GM12878 (cell line): ENCODE measurements at regions not wholly inside any gene's neighbourhood (a gene's known extent, or its start where the extent isn't known, plus 50 kb on each side); places are given as distances from the start of the nearest gene placed in this dataset.
"Not testable (repeated sequence)": the region's sequence is repeated elsewhere in the genome, so short reads cannot be mapped to it uniquely, and the experiment has no call there.

ENCODE experiments used
- ATAC-seq: fragments of 200-7000 bp; cut with Tn5 transposase; 3 replicates; pipeline ENCODE4 v1.9.1; 2020; ENCODE audit warnings: mild to moderate bottlenecking, moderate library complexity
- BruUV-seq: library from RNA; stranded (reverse); fragments of 400-500 nt; replicated peaks from 2 replicates; lab custom pipeline; 2021; lab: Mats Ljungman, UMichigan
- CTCF ChIA-PET: fragments of 300-600 bp; sonication (Branson Sonifier 250); formaldehyde crosslinking; extraction: SDS; loops from one replicate; lab custom pipeline; 2021; ENCODE audit warnings: inconsistent platforms; lab: Yijun Ruan, JAX
- POLR2A ChIA-PET: fragments of 350-600 bp; formaldehyde crosslinking; extraction: SDS; loops from one replicate; lab custom pipeline; 2021; ENCODE audit warnings: inconsistent platforms; lab: Charles Lee
- RAD21 ChIA-PET: fragments of 300-600 bp; sonication (Branson Sonifier 250); formaldehyde crosslinking; loops from one replicate; lab custom pipeline; 2023; ENCODE audit warnings: antibody characterized with exemption; ENCODE audit not compliant: unreplicated experiment; lab: Charles Lee
- SMC1A ChIA-PET: fragments of 300-600 bp; sonication (Branson Sonifier 250); formaldehyde crosslinking; loops from one replicate; lab custom pipeline; 2023; ENCODE audit not compliant: unreplicated experiment, uncharacterized antibody; lab: Charles Lee
- DNase-seq: peaks from one replicate; pipeline ENCODE4 v3.0.0-alpha.2; 2011; ENCODE audit warnings: low read depth, low spot score
- FAIRE-seq: peaks from 3 replicates; lab custom pipeline; 2011; peaks lifted over from hg19 to GRCh38; lab: Jason Lieb, UNC
- H2AFZ ChIP-seq: 2 replicates; pipeline ENCODE4 v1.6.0; 2011; ENCODE audit warnings: low read depth, low read length, control low read depth; ENCODE audit not compliant: control insufficient read depth
- H3K27ac ChIP-seq: 2 replicates; pipeline ENCODE4 v1.5.1; 2011; ENCODE audit warnings: control low read depth; ENCODE audit not compliant: control insufficient read depth, insufficient read depth
- H3K27me3 ChIP-seq, 2 experiments: replicated peaks in 1 of 2; 2 replicates each; pipeline versions ENCODE4 v1.6.0 to v1.6.1; 2011; ENCODE audit warnings: low read length in 1 of 2; ENCODE audit not compliant: control insufficient read depth in 2 of 2, insufficient read depth in 2 of 2
- H3K36me3 ChIP-seq, 2 experiments: 2 replicates each; pipeline ENCODE4 v1.5.1; 2011; ENCODE audit warnings: low read length in 1 of 2; ENCODE audit not compliant: control insufficient read depth in 2 of 2, insufficient read depth in 2 of 2
- H3K4me1 ChIP-seq: 2 replicates; pipeline ENCODE4 v1.6.1; 2011; ENCODE audit warnings: mild to moderate bottlenecking, low read length, moderate library complexity, mixed read lengths; ENCODE audit not compliant: control insufficient read depth, insufficient read depth
- H3K4me2 ChIP-seq: 2 replicates; pipeline ENCODE4 v1.6.0; 2011; ENCODE audit warnings: control low read depth; ENCODE audit not compliant: control insufficient read depth, insufficient read depth
- H3K4me3 ChIP-seq: fragments of 200-600 bp; sonication (generic); 2 replicates; pipeline ENCODE4 v1.5.1; 2016
- H3K79me2 ChIP-seq: 2 replicates; pipeline ENCODE4 v1.6.0; 2011; ENCODE audit warnings: low read length; ENCODE audit not compliant: control insufficient read depth, insufficient read depth
- H3K9ac ChIP-seq: 2 replicates; pipeline ENCODE4 v1.8.0; 2011; ENCODE audit warnings: low read length, control low read depth, mixed read lengths; ENCODE audit not compliant: control insufficient read depth, insufficient read depth
- H3K9me3 ChIP-seq: replicated peaks from 3 replicates; pipeline ENCODE4 v1.5.1; 2011; ENCODE audit warnings: mild to moderate bottlenecking, low read length; ENCODE audit not compliant: control insufficient read depth, insufficient read depth
- H4K20me1 ChIP-seq: 2 replicates; pipeline ENCODE4 v1.6.0; 2011; ENCODE audit not compliant: control insufficient read depth, insufficient read depth
- EGR1 ChIP-seq, 2 experiments: IDR thresholded peaks; 1 replicate in 1 of 2; 2 replicates in 1 of 2; pipeline ENCODE4 v1.6.1; 2011 to 2012; ENCODE audit warnings: low read depth in 2 of 2, low read length in 2 of 2, borderline replicate concordance in 1 of 2, mild to moderate bottlenecking in 1 of 2, moderate library complexity in 1 of 2
- NFYA ChIP-seq: IDR thresholded peaks from 2 replicates; pipeline ENCODE4 v1.6.1; 2011; ENCODE audit warnings: low read depth, mild to moderate bottlenecking, low read length, improper control_type of control experiment, borderline replicate concordance
- RAD21 ChIP-seq: IDR thresholded peaks from 2 replicates; pipeline ENCODE4 v1.6.1; 2011; ENCODE audit warnings: mild to moderate bottlenecking, low read depth, low read length, moderate library complexity; ENCODE audit not compliant: insufficient read depth
- RAD51 ChIP-seq: fragments of 450-650 bp; IDR thresholded peaks from 2 replicates; pipeline ENCODE4 v1.6.1; 2016; ENCODE audit warnings: moderate library complexity, mild to moderate bottlenecking, inconsistent platforms
- RCOR1 ChIP-seq: conservative IDR thresholded peaks from 2 replicates; pipeline ENCODE4 v1.6.1; 2012; ENCODE audit warnings: low read depth, low read length, improper control_type of control experiment
- SUZ12 ChIP-seq: fragments of 200-600 bp; sonication (generic); IDR thresholded peaks from one replicate; pipeline ENCODE4 v1.6.1; 2018; ENCODE audit warnings: antibody characterized with exemption, mild to moderate bottlenecking; ENCODE audit not compliant: unreplicated experiment
- ZNF24 ChIP-seq: fragments of 450-650 bp; IDR thresholded peaks from 2 replicates; pipeline ENCODE4 v1.6.1; 2017; ENCODE audit warnings: antibody characterized with exemption, mild to moderate bottlenecking
- WGBS: methylation state at CpG from one replicate; pipeline ENCODE4 v1.1.6; 2016; ENCODE audit warnings: low lambda C conversion rate; ENCODE audit not compliant: insufficient replicate concordance, insufficient coverage; ENCODE audit errors: missing lambda C conversion rate; 5-methylcytosine and 5-hydroxymethylcytosine counted together
- in situ Hi-C: fragments of 300-500 bp; cut with MboI; formaldehyde crosslinking; loops from 9 replicates; pipeline ENCODE4 v1.14.3; 2018; ENCODE audit warnings: mixed read lengths
- intact Hi-C: fragments of 100-400 bp; cut with micrococcal nuclease; formaldehyde crosslinking; loops from one replicate; pipeline ENCODE4 v1.14.2; 2022; ENCODE audit not compliant: unreplicated experiment
- TF ChIP-seq, protein P1 (sequence below): fragments of 450-650 bp; conservative IDR thresholded peaks from 2 replicates; pipeline ENCODE4 v1.6.1; 2017; ENCODE audit warnings: mild to moderate bottlenecking, moderate library complexity
- TF ChIP-seq, protein P2 (sequence below): fragments of 450-650 bp; formaldehyde crosslinking; IDR thresholded peaks from 2 replicates; pipeline ENCODE4 v1.4.0; 2020; ENCODE audit warnings: mild to moderate bottlenecking, moderate library complexity

DNA sequence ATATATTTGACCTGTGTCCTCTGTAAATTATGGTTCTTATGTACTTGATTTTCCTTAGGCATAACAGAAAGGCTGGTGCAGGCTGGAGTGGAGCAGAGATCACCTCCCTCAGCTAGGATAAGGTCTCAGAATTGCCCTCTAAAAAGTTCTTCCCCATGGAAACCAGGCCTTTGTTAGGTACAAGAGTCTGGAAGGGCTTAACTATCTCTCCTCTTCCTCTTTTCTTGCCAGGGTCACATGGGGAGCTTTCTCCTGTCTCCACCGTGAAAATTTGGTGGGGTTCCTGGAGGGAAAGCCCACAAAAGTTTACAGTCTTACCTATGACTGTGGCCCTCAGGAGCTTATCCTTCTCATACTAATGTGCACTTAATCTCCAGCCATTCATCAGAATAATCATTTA is 633.2 kb downstream of the MCTP2 start:
- H2AFZ ChIP-seq = no peak overlapping the region
- H3K4me2 ChIP-seq = no peak overlapping the region
- intact Hi-C loops = no loop called here
- no peak overlapping the region for H3K9ac ChIP-seq
- H3K27me3 ChIP-seq = no peaks in the 10 kb centered on the region
- no peaks in the 10 kb centered on the region for H3K9me3 ChIP-seq
- no peak for ATAC-seq
- no peak for DNase-seq
- H3K4me3 ChIP-seq = no peak overlapping the region
- ChIA-PET CTCF (interaction anchor here (0.6 to 1.2 kb wide), 2 partner anchors 160 to 184 kb away, joined by 3 read pairs; no protein-coding TSS in a partner anchor), RAD21 (no interaction called here), SMC1A (interaction anchor here (1.1 kb wide), 1 partner anchor 16 kb away, joined by 3 read pairs; no protein-coding TSS in a partner anchor), POLR2A (no interaction called here)
- no TSS peak for BruUV-seq
- FAIRE-seq = no peak
- H3K27ac ChIP-seq = no peak overlapping the region
- 0% methylated on average over 1 of the region's 1 CpG for WGBS
- H3K36me3 ChIP-seq = no peaks in the 10 kb centered on the region
- H3K4me1 ChIP-seq = no peaks in the 10 kb centered on the region
- no peaks in the 10 kb centered on the region for H4K20me1 ChIP-seq
- in situ Hi-C loops = no loop called here
- no peaks in the 10 kb centered on the region for H3K79me2 ChIP-seq
- TF ChIP-seq SUZ12 = no peak
- TF ChIP-seq, protein P1, sequence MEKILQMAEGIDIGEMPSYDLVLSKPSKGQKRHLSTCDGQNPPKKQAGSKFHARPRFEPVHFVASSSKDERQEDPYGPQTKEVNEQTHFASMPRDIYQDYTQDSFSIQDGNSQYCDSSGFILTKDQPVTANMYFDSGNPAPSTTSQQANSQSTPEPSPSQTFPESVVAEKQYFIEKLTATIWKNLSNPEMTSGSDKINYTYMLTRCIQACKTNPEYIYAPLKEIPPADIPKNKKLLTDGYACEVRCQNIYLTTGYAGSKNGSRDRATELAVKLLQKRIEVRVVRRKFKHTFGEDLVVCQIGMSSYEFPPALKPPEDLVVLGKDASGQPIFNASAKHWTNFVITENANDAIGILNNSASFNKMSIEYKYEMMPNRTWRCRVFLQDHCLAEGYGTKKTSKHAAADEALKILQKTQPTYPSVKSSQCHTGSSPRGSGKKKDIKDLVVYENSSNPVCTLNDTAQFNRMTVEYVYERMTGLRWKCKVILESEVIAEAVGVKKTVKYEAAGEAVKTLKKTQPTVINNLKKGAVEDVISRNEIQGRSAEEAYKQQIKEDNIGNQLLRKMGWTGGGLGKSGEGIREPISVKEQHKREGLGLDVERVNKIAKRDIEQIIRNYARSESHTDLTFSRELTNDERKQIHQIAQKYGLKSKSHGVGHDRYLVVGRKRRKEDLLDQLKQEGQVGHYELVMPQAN = no peak
- TF ChIP-seq EGR1 (IDR thresholded peaks at IDR 0.05; ENCODE audit: borderline replicate concordance in 1 of 2, low read depth in 2 of 2, low read length in 2 of 2) = no peak
- TF ChIP-seq NFYA = no peak
- TF ChIP-seq RAD51 = no peak
- TF ChIP-seq RAD21 = no peak
- TF ChIP-seq RCOR1 = no peak
- no peak for TF ChIP-seq ZNF24
- TF ChIP-seq, protein P2, sequence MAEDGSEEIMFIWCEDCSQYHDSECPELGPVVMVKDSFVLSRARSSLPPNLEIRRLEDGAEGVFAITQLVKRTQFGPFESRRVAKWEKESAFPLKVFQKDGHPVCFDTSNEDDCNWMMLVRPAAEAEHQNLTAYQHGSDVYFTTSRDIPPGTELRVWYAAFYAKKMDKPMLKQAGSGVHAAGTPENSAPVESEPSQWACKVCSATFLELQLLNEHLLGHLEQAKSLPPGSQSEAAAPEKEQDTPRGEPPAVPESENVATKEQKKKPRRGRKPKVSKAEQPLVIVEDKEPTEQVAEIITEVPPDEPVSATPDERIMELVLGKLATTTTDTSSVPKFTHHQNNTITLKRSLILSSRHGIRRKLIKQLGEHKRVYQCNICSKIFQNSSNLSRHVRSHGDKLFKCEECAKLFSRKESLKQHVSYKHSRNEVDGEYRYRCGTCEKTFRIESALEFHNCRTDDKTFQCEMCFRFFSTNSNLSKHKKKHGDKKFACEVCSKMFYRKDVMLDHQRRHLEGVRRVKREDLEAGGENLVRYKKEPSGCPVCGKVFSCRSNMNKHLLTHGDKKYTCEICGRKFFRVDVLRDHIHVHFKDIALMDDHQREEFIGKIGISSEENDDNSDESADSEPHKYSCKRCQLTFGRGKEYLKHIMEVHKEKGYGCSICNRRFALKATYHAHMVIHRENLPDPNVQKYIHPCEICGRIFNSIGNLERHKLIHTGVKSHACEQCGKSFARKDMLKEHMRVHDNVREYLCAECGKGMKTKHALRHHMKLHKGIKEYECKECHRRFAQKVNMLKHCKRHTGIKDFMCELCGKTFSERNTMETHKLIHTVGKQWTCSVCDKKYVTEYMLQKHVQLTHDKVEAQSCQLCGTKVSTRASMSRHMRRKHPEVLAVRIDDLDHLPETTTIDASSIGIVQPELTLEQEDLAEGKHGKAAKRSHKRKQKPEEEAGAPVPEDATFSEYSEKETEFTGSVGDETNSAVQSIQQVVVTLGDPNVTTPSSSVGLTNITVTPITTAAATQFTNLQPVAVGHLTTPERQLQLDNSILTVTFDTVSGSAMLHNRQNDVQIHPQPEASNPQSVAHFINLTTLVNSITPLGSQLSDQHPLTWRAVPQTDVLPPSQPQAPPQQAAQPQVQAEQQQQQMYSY (CRISPR knock-in tag) = no peak

DNA sequence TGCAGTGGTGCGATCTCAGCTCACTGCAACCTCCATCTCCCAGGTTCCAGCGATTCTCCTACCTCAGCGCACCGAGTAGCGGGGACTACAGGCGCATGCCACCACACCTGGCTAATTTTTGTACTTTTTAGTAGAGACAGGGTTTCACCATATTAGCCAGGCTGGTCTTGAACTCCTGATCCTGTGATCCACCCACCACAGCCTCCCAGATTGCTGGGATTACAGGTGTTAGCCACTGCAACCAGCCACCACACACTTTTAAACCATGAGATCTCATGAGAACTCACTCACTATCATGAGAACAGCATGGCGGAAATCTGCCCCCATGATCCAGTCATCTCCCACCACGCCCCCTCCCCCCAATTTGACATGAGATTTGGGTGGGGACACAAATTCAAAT is 636.9 kb downstream of the MCTP2 start:
- ATAC-seq, H3K9me3 ChIP-seq, POLR2A ChIA-PET, DNase-seq, intact Hi-C loops, BruUV-seq, SMC1A ChIA-PET, H3K4me3 ChIP-seq, H3K27ac ChIP-seq, H2AFZ ChIP-seq, RAD21 ChIA-PET, H3K27me3 ChIP-seq, H3K4me2 ChIP-seq, H3K9ac ChIP-seq, in situ Hi-C loops, FAIRE-seq, H3K4me1 ChIP-seq, H3K79me2 ChIP-seq, H4K20me1 ChIP-seq, CTCF ChIA-PET, H3K36me3 ChIP-seq: not testable (repeated sequence)
- WGBS = 36% methylated on average over 8 of the region's 8 CpGs
